Astrocyte (in vitro differentiated cells and primary cell): ENCODE measurements at regions not wholly inside any gene's neighbourhood (a gene's known extent, or its start where the extent isn't known, plus 50 kb on each side); places are given as distances from the start of the nearest gene placed in this dataset.
"Not testable (repeated sequence)": the region's sequence is repeated elsewhere in the genome, so short reads cannot be mapped to it uniquely, and the experiment has no call there.

Experiments used
- EZH2 ChIP-seq: IDR thresholded peaks from 2 replicates; pipeline ENCODE4 v1.6.1; 2012; ENCODE audit warnings: mild to moderate bottlenecking, low read length, inconsistent platforms; ENCODE audit not compliant: insufficient read depth
- TF ChIP-seq, protein P1 (sequence below): IDR thresholded peaks from 2 replicates; pipeline ENCODE4 v1.5.1; 2011; ENCODE audit warnings: low read depth, mild to moderate bottlenecking, inconsistent platforms, low read length, moderate library complexity; ENCODE audit not compliant: insufficient read depth

DNA sequence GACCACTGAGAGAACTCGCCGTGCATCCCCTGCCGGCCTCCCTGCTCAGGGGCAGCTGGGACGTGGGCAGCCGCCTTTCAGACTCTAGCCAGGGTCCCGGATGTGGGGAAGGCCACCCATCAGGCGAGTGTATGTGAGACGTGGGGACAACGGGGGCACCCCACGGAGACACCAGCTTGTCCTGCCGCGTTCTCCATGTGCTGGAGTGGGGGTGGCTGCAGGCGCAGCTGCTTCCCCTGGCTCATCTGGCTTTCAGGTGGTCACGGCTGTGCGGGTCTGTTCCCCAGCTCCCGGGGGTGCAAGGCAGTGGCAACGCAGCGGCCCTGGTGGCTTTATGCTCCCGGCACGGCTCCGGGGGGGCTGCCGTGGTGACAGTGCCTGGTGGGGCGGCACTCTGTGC, 4427.5 kb upstream of the TPTE start:
- TF ChIP-seq, protein P1, sequence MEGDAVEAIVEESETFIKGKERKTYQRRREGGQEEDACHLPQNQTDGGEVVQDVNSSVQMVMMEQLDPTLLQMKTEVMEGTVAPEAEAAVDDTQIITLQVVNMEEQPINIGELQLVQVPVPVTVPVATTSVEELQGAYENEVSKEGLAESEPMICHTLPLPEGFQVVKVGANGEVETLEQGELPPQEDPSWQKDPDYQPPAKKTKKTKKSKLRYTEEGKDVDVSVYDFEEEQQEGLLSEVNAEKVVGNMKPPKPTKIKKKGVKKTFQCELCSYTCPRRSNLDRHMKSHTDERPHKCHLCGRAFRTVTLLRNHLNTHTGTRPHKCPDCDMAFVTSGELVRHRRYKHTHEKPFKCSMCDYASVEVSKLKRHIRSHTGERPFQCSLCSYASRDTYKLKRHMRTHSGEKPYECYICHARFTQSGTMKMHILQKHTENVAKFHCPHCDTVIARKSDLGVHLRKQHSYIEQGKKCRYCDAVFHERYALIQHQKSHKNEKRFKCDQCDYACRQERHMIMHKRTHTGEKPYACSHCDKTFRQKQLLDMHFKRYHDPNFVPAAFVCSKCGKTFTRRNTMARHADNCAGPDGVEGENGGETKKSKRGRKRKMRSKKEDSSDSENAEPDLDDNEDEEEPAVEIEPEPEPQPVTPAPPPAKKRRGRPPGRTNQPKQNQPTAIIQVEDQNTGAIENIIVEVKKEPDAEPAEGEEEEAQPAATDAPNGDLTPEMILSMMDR, result not testable (repeated sequence)
- TF ChIP-seq EZH2, result not testable (repeated sequence)
